Gastroesophageal sphincter (tissue), 4 donors: ENCODE measurements at regions not wholly inside any gene's neighbourhood (a gene's known extent, or its start where the extent isn't known, plus 50 kb on each side); places are given as distances from the start of the nearest gene placed in this dataset.
"Not testable (repeated sequence)": the region's sequence is repeated elsewhere in the genome, so short reads cannot be mapped to it uniquely, and the experiment has no call there.

ENCODE experiments used
- ATAC-seq: fragments of 150-250 bp; one replicate; pipeline ENCODE4 v1.9.1; 2016; ENCODE audit warnings: mild to moderate bottlenecking, moderate library complexity
- H3K27ac ChIP-seq, 4 donors: fragments of 200-600 bp; sonication (generic) in 3 of 4; 1 replicate in 3 of 4; 2 replicates in 1 of 4; pipeline ENCODE4 v1.5.1; 2016 to 2019
- H3K27me3 ChIP-seq: fragments of 200-600 bp; sonication (generic); one replicate; pipeline ENCODE4 v1.5.1; 2019
- H3K36me3 ChIP-seq, 2 donors: fragments of 200-600 bp; sonication (generic); one replicate each; pipeline ENCODE4 v1.5.1; 2019; ENCODE audit warnings: control low read depth in 1 of 2
- H3K4me1 ChIP-seq, 3 donors: fragments of 200-600 bp; sonication (generic); 1 replicate in 2 of 3; 2 replicates in 1 of 3; pipeline ENCODE4 v1.5.1; 2016 to 2019; ENCODE audit warnings: control low read depth in 2 of 3
- H3K4me3 ChIP-seq, 2 donors: fragments of 200-600 bp; sonication (generic); one replicate each; pipeline ENCODE4 v1.5.1; 2019; ENCODE audit warnings: mild to moderate bottlenecking in 1 of 2, moderate library complexity in 1 of 2
- H3K9me3 ChIP-seq, 3 donors: fragments of 200-600 bp; sonication (generic); one replicate each; pipeline ENCODE4 v1.5.1; 2017 to 2019; ENCODE audit warnings: control low read depth in 2 of 3
- EP300 ChIP-seq: sonication (generic); formaldehyde crosslinking; IDR thresholded peaks from one replicate; pipeline ENCODE4 v1.6.1; 2017; ENCODE audit warnings: antibody characterized with exemption, mild to moderate bottlenecking
- POLR2A ChIP-seq, 2 donors: fragments of 450-650 bp; IDR thresholded peaks; one replicate each; pipeline ENCODE4 v1.6.1; 2017; ENCODE audit warnings: antibody characterized with exemption in 2 of 2, mild to moderate bottlenecking in 2 of 2, moderate library complexity in 1 of 2
- POLR2AphosphoS5 ChIP-seq: sonication (generic); formaldehyde crosslinking; IDR thresholded peaks from one replicate; pipeline ENCODE4 v1.6.1; 2017; ENCODE audit warnings: antibody characterized with exemption
- WGBS, 2 donors: methylation state at CpG; one replicate each; pipeline ENCODE4 v1.1.5; 2018; ENCODE audit warnings: low coverage in 1 of 2; 5-methylcytosine and 5-hydroxymethylcytosine counted together
- TF ChIP-seq, protein P1 (sequence below), 4 experiments: fragments of 200-600 bp in 2 of 4; fragments of 450-650 bp in 2 of 4; sonication (generic) in 1 of 4; IDR thresholded peaks; one replicate each; pipeline ENCODE4 v1.5.1; 2017 to 2019; ENCODE audit warnings: antibody characterized with exemption in 4 of 4, mild to moderate bottlenecking in 2 of 4, moderate library complexity in 2 of 4

DNA sequence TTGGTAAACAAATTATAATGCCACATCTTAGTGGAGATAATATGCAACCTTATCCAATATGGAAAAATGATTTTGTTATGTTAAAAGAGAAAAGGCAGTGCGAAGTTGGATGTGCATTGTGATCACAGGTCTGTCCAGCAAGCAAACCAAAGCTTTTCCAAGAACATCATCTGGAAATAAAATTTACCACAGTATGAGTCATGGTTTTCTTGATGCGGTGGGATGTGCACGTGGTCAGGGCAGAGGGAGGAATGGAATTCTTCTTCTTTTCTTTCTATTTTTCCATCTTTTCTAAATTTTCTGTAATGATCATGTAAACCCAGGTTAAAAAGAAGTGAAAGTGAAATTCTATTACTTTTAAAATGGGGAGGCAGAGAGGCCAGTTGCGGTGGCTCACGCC is 169.8 kb downstream of the C11orf91 start:
- Histone ChIP-seq H3K9me3 (peaks cover 0 to 28% (median 0%) of the 10 kb centered on the region in 3 donors), H3K4me3 (no peak overlapping the region), H3K27me3 (peaks cover 8% of the 10 kb centered on the region), H3K27ac (no peak overlapping the region), H3K4me1 (no peaks in the 10 kb centered on the region), H3K36me3 (no peaks in the 10 kb centered on the region)
- no peak for TF ChIP-seq EP300
- no peak for TF ChIP-seq POLR2A (IDR thresholded peaks at IDR 0.05)
- no peak for TF ChIP-seq POLR2AphosphoS5
- TF ChIP-seq, protein P1, sequence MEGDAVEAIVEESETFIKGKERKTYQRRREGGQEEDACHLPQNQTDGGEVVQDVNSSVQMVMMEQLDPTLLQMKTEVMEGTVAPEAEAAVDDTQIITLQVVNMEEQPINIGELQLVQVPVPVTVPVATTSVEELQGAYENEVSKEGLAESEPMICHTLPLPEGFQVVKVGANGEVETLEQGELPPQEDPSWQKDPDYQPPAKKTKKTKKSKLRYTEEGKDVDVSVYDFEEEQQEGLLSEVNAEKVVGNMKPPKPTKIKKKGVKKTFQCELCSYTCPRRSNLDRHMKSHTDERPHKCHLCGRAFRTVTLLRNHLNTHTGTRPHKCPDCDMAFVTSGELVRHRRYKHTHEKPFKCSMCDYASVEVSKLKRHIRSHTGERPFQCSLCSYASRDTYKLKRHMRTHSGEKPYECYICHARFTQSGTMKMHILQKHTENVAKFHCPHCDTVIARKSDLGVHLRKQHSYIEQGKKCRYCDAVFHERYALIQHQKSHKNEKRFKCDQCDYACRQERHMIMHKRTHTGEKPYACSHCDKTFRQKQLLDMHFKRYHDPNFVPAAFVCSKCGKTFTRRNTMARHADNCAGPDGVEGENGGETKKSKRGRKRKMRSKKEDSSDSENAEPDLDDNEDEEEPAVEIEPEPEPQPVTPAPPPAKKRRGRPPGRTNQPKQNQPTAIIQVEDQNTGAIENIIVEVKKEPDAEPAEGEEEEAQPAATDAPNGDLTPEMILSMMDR (IDR thresholded peaks at IDR 0.05): no peak
- 80 to 100% methylated on average over 2 to 5 of the region's 5 CpGs for WGBS, 2 donors
- no peak for ATAC-seq

DNA sequence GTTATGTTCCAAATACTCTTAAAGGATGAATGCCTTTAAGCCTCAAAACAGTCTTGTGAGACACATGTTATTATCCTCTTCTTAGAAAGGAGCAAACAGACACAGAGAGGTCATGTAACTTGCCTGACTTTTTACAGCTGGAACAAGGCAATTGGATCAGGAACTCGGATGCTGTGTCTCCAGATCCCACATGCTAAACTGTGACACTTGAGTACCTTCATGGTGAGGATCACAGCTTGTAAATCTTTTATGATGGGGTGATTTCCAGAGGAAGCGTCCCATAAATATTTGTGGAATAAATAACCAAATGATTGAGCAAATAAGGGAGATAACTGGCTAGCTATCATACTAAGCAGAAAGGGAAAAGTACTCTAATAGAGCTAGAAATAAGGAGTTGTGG is 171.2 kb downstream of the C11orf91 start:
- Histone ChIP-seq H3K9me3 (peaks cover 0 to 21% (median 0%) of the 10 kb centered on the region in 3 donors), H3K4me3 (no peak overlapping the region), H3K36me3 (no peaks in the 10 kb centered on the region), H3K27ac (no peak overlapping the region), H3K4me1 (no peaks in the 10 kb centered on the region), H3K27me3 (peaks cover 5% of the 10 kb centered on the region)
- TF ChIP-seq POLR2AphosphoS5 (no peak), EP300 (no peak), POLR2A (IDR thresholded peaks at IDR 0.05) (no peak)
- TF ChIP-seq, protein P1 (IDR thresholded peaks at IDR 0.05): no peak
- WGBS, 2 donors: 55% methylated on average over 2 of the region's 2 CpGs; no CpG with 5 or more reads in 1 of the 2 donors
- no peak for ATAC-seq

DNA sequence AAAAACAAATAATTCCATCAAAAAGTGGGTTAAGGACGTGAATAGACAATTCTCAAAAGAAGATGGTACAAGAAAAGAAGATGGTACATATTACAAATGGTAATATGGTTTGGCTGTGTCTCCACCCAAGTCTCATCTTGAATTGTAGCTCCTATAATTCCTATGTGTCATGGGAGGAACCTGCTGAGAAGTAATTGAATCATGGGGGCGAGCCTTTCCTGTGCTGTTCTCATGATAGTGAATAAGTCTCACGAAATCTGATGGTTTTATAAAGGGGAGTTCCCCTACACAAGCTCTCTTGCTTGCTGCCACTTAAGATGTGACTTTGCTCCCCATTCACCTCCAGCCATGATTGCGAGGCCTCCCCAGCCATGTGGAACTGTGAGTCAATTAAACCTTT is 172.9 kb downstream of the C11orf91 start:
- H3K4me1 ChIP-seq, H3K27me3 ChIP-seq, H3K36me3 ChIP-seq, H3K4me3 ChIP-seq, H3K27ac ChIP-seq, ATAC-seq: not testable (repeated sequence)
- 81 to 93% methylated on average over 3 to 4 of the region's 4 CpGs for WGBS, 2 donors
- H3K9me3 ChIP-seq: peaks cover 0 to 21% (median 0%) of the 10 kb centered on the region in 3 donors

- ATAC-seq: no peak
- Histone ChIP-seq H3K9me3 (peaks cover 0 to 21% (median 0%) of the 10 kb centered on the region in 3 donors), H3K4me3 (no peak overlapping the region), H3K36me3 (no peaks in the 10 kb centered on the region), H3K27ac (no peak overlapping the region), H3K27me3 (peaks cover 5% of the 10 kb centered on the region), H3K4me1 (no peaks in the 10 kb centered on the region)
- WGBS, 2 donors: 65 to 94% methylated on average over 3 to 4 of the region's 4 CpGs
- no peak for TF ChIP-seq POLR2AphosphoS5
These were observed 174.8 kb downstream of the C11orf91 start for GRCh38 chr11:33525789-33526188.

DNA sequence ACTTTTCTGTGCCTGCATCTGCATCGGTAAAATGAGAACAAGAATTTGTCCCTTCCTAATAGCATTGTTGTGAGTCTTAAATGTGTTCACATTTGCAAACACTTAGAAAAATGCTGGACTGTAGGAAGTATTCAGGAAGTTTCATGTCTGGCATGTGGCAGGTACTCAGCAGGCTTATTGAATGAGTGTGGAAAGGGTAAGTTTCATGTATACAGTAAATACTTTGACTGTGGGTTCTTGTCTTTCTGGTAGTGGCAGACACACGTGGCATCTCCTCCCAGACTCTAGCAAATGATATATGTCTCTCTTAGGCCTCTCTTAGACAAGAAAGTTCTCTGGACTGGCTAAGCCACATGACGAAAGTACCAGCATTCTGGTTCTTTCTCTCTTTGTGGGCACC is 179.2 kb downstream of the C11orf91 start:
- Histone ChIP-seq H3K4me3 (no peak overlapping the region), H3K27me3 (peaks cover 16% of the 10 kb centered on the region), H3K9me3 (peaks cover 0 to 2% (median 0%) of the 10 kb centered on the region in 3 donors), H3K36me3 (no peaks in the 10 kb centered on the region), H3K4me1 (no peaks in the 10 kb centered on the region), H3K27ac (no peak overlapping the region)
- ATAC-seq: no peak
- WGBS, 2 donors: 70 to 82% methylated on average over 3 of the region's 3 CpGs
- TF ChIP-seq POLR2A (IDR thresholded peaks at IDR 0.05): no peak
- no peak for TF ChIP-seq POLR2AphosphoS5
- TF ChIP-seq, protein P1 (IDR thresholded peaks at IDR 0.05): no peak
- TF ChIP-seq EP300: no peak

DNA sequence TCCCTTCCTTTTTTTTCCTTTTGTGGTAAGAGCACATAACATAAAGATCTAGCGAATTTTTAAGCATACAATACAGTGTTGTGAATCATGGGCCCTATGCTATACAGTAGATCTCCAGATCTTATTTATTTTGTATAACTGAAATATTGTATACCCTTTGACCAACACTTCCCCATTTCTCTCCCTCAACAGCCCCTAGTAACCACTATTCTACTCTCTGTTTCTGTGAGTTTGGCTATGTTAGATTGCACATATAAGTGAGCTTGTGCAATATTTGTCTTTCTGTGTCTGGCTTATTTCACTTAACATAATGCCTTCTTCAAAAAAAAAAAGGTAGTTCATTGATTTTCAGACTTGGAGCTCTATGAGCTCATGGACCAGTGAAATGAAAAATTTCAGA is 180.5 kb downstream of the C11orf91 start:
- Histone ChIP-seq H3K4me3 (no peak overlapping the region), H3K27ac (no peak overlapping the region), H3K27me3 (peaks cover 14% of the 10 kb centered on the region), H3K9me3 (no peaks in the 10 kb centered on the region), H3K36me3 (no peaks in the 10 kb centered on the region), H3K4me1 (no peaks in the 10 kb centered on the region)
- no peak for ATAC-seq
- TF ChIP-seq EP300: no peak
- no peak for TF ChIP-seq POLR2AphosphoS5
- WGBS, 2 donors: 30 to 50% methylated on average over 1 of the region's 1 CpG
